Common myeloid progenitor, CD34-positive (primary cell): ENCODE measurements at regions not wholly inside any gene's neighbourhood (a gene's known extent, or its start where the extent isn't known, plus 50 kb on each side); places are given as distances from the start of the nearest gene placed in this dataset.

Source experiments
- CTCF ChIA-PET: fragments of 350-600 bp; sonication (Branson Sonifier 250); formaldehyde crosslinking; loops from one replicate; lab custom pipeline; 2021; ENCODE audit warnings: antibody characterized with exemption; lab: Charles Lee
- POLR2A ChIA-PET: fragments of 350-600 bp; sonication (Branson Sonifier 250); formaldehyde crosslinking; loops from one replicate; lab custom pipeline; 2021; ENCODE audit warnings: antibody characterized with exemption; lab: Charles Lee
- DNase-seq, 3 donors: peaks; one replicate each; pipeline versions ENCODE4 v3.0.0 to v3.0.0-alpha.2; 2013
- H3K27ac ChIP-seq, 2 experiments: 1 replicate in 1 of 2; 2 replicates in 1 of 2; pipeline ENCODE4 v1.7.0; 2013; ENCODE audit warnings: inconsistent platforms in 2 of 2, low read length in 2 of 2, mild to moderate bottlenecking in 2 of 2, low read depth in 1 of 2, moderate library complexity in 1 of 2; ENCODE audit not compliant: severe bottlenecking in 2 of 2, insufficient read depth in 1 of 2, poor library complexity in 1 of 2
- H3K27me3 ChIP-seq, 5 experiments: replicated peaks in 2 of 5; 1 replicate in 3 of 5; 2 replicates in 2 of 5; pipeline versions ENCODE4 v1.6.1 to v1.7.0; 2013; ENCODE audit warnings: low read length in 4 of 5, mild to moderate bottlenecking in 2 of 5, moderate library complexity in 2 of 5, inconsistent platforms in 1 of 5; ENCODE audit not compliant: insufficient read depth in 5 of 5, control insufficient read depth in 4 of 5
- H3K36me3 ChIP-seq, 4 experiments: 1 replicate in 2 of 4; 2 replicates in 2 of 4; pipeline versions ENCODE4 v1.6.1 to v1.7.0; 2013; ENCODE audit warnings: low read length in 3 of 4, control low read depth in 1 of 4, mild to moderate bottlenecking in 1 of 4; ENCODE audit not compliant: control insufficient read depth in 4 of 4, insufficient read depth in 4 of 4
- H3K4me1 ChIP-seq, 4 experiments: 1 replicate in 3 of 4; 2 replicates in 1 of 4; pipeline versions ENCODE4 v1.6.1 to v1.7.1; 2013; ENCODE audit warnings: low read length in 3 of 4, mild to moderate bottlenecking in 3 of 4, control low read depth in 1 of 4, inconsistent platforms in 1 of 4, moderate library complexity in 1 of 4; ENCODE audit not compliant: control insufficient read depth in 4 of 4, insufficient read depth in 4 of 4; ENCODE audit errors: control extremely low read depth in 1 of 4
- H3K4me3 ChIP-seq, 7 experiments: 1 replicate in 4 of 7; 2 replicates in 3 of 7; pipeline versions ENCODE4 v1.5.1 to v1.7.0; 2013; ENCODE audit warnings: mild to moderate bottlenecking in 7 of 7, low read length in 6 of 7, moderate library complexity in 6 of 7, inconsistent platforms in 2 of 7, low read depth in 2 of 7, control low read depth in 1 of 7; ENCODE audit not compliant: insufficient read depth in 4 of 7, control insufficient read depth in 1 of 7; ENCODE audit errors: extremely low read depth in 1 of 7
- H3K9me3 ChIP-seq, 5 experiments: 1 replicate in 4 of 5; 2 replicates in 1 of 5; pipeline versions ENCODE4 v1.6.1 to v1.7.1; 2013; ENCODE audit warnings: low read length in 4 of 5, mild to moderate bottlenecking in 2 of 5, inconsistent platforms in 1 of 5, low read depth in 1 of 5, moderate library complexity in 1 of 5; ENCODE audit not compliant: control insufficient read depth in 4 of 5, insufficient read depth in 2 of 5; ENCODE audit errors: control extremely low read depth in 1 of 5
- WGBS: methylation state at CpG from one replicate; pipeline ENCODE4 v1.1.5; 2013; ENCODE audit not compliant: insufficient coverage; 5-methylcytosine and 5-hydroxymethylcytosine counted together

GRCh38 chr7:137142376-137142775, 201.2 kb downstream of the PTN start:
- POLR2A ChIA-PET: no interaction called here

GRCh38 chr7:137135654-137136350, 207.7 kb downstream of the PTN start:
- WGBS: no CpG with 5 or more reads among the region's 3 CpGs
- Histone ChIP-seq H3K9me3 (no peaks in the 10 kb centered on the region), H3K4me1 (no peaks in the 10 kb centered on the region), H3K36me3 (no peaks in the 10 kb centered on the region), H3K27me3 (no peaks in the 10 kb centered on the region), H3K27ac (no peak overlapping the region), H3K4me3 (no peak overlapping the region)
- ChIA-PET POLR2A (no interaction called here), CTCF (no interaction called here)
- DNase-seq: no peak

More at GRCh38 chr7:137142376-137142775, 201.2 kb downstream of the PTN start:
- Histone ChIP-seq H3K36me3 (no peaks in the 10 kb centered on the region), H3K27ac (no peak overlapping the region), H3K9me3 (no peaks in the 10 kb centered on the region), H3K4me1 (no peaks in the 10 kb centered on the region), H3K4me3 (no peak overlapping the region), H3K27me3 (no peaks in the 10 kb centered on the region)
- CTCF ChIA-PET: no interaction called here
- DNase-seq: no peak

GRCh38 chr7:137130751-137131158, 212.8 kb downstream of the PTN start:
- no peaks in the 10 kb centered on the region for H3K27me3 ChIP-seq
- H3K36me3 ChIP-seq: no peaks in the 10 kb centered on the region
- H3K27ac ChIP-seq: no peak overlapping the region
- H3K9me3 ChIP-seq: no peaks in the 10 kb centered on the region
- DNase-seq: no peak
- no peak overlapping the region for H3K4me3 ChIP-seq
- ChIA-PET POLR2A (no interaction called here), CTCF (interaction anchor here (0.8 kb wide), 1 partner anchor 255 kb away, joined by 3 read pairs; no protein-coding TSS in a partner anchor)
- H3K4me1 ChIP-seq: no peaks in the 10 kb centered on the region
- 100% methylated on average over 2 of the region's 3 CpGs for WGBS

- WGBS: no CpG with 5 or more reads among the region's 4 CpGs
Measured at GRCh38 chr7:137129025-137129424, 214.5 kb downstream of the PTN start.

GRCh38 chr7:137127806-137128205, 215.7 kb downstream of the PTN start:
- no CpG with 5 or more reads among the region's 2 CpGs for WGBS
- no peak for DNase-seq
- no peaks in the 10 kb centered on the region for H3K4me1 ChIP-seq
- ChIA-PET CTCF (no interaction called here), POLR2A (no interaction called here)
- H3K4me3 ChIP-seq: no peak overlapping the region
- no peaks in the 10 kb centered on the region for H3K27me3 ChIP-seq
- H3K9me3 ChIP-seq: no peaks in the 10 kb centered on the region
- H3K36me3 ChIP-seq: no peaks in the 10 kb centered on the region
- H3K27ac ChIP-seq: no peak overlapping the region

More at GRCh38 chr7:137129025-137129424, 214.5 kb downstream of the PTN start:
- Histone ChIP-seq H3K4me1 (no peaks in the 10 kb centered on the region), H3K27me3 (no peaks in the 10 kb centered on the region), H3K4me3 (no peak overlapping the region), H3K36me3 (no peaks in the 10 kb centered on the region), H3K27ac (no peak overlapping the region), H3K9me3 (no peaks in the 10 kb centered on the region)
- ChIA-PET CTCF (no interaction called here), POLR2A (no interaction called here)
- no peak for DNase-seq

GRCh38 chr7:137127058-137127457, 216.5 kb downstream of the PTN start:
- Histone ChIP-seq H3K9me3 (no peaks in the 10 kb centered on the region), H3K27me3 (no peaks in the 10 kb centered on the region), H3K36me3 (no peaks in the 10 kb centered on the region), H3K4me1 (no peaks in the 10 kb centered on the region), H3K27ac (no peak overlapping the region), H3K4me3 (no peak overlapping the region)
- ChIA-PET POLR2A (no interaction called here), CTCF (no interaction called here)
- DNase-seq: no peak
- WGBS: no CpG with 5 or more reads among the region's 1 CpG

- Histone ChIP-seq H3K27me3 (no peaks in the 10 kb centered on the region), H3K27ac (no peak overlapping the region), H3K4me3 (no peak overlapping the region), H3K9me3 (peaks cover 0 to 2% (median 0%) of the 10 kb centered on the region in 5 experiments), H3K4me1 (no peaks in the 10 kb centered on the region), H3K36me3 (no peaks in the 10 kb centered on the region)
- ChIA-PET CTCF (no interaction called here), POLR2A (no interaction called here)
- WGBS: 100% methylated on average over 2 of the region's 2 CpGs
- DNase-seq: no peak
Measured at GRCh38 chr7:137122145-137122544, 221.4 kb downstream of the PTN start.
